ENCODE measurements at regions not wholly inside any gene's neighbourhood (a gene's known extent, or its start where the extent isn't known, plus 50 kb on each side); places are given as distances from the start of the nearest gene placed in this dataset.
A peak's percentile ranks its signal among the peaks of the same experiment; 100 is the strongest.

DNA sequence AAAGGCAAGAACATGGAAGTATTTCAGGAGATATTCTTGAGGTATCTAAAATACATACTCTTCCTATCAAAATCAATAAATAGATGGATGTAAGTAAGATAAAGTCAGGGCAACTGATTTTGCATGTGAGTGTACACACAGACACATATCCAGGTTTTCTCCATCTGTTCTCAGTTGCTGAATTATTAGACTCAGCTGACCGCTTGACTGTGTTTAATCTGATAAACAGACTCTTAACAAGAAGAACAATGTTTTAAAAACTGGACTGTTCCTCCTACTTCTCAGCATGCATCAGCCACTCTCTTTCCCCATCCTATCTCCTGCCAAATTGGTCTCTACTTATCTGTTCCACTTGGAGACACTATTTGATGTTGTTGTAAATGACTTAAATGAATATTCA is 73.5 kb downstream of the GOLGA8G start:
- no peaks in the 10 kb centered on the region for H3K9me3 ChIP-seq (replicated peaks; ENCODE audit: control insufficient read depth, insufficient read depth, low read depth, low read length)
- FAIRE-seq (no peak), ATAC-seq (no peak), DNase-seq (ENCODE audit: extremely low read depth in 1 of 4, low spot score in 3 of 4) (no peak)
- no peak overlapping the region for H3K4me2 ChIP-seq (ENCODE audit: insufficient read depth, low read length)
- no peaks in the 10 kb centered on the region for H3K27me3 ChIP-seq (ENCODE audit: control insufficient read depth in 2 of 2, insufficient read depth in 2 of 2, low read length in 2 of 2)
- in situ Hi-C loops (cut with MboI) (no loop called here), intact Hi-C loops (cut with micrococcal nuclease) (no loop called here)
- H3K36me3 ChIP-seq (ENCODE audit: control insufficient read depth, insufficient read depth, low read length) = no peaks in the 10 kb centered on the region
- WGBS (ENCODE audit: insufficient coverage, low coverage, missing lambda C conversion rate) = 29% methylated on average over 1 of the region's 1 CpG
- no peak overlapping the region for H3K4me3 ChIP-seq
- H2AFZ ChIP-seq (ENCODE audit: low read depth, low read length) = 0 out of 2 replicates have a peak overlapping the region, but pooled peaks have one; percentile 8
- H3K9me1 ChIP-seq (ENCODE audit: control insufficient read depth, insufficient read depth, low read length) = no peaks in the 10 kb centered on the region
- ChIA-PET POLR2A (no interaction called here), CTCF (ENCODE audit: low intra/inter-chr PET ratio) (no interaction called here)
- no peak overlapping the region for H3K27ac ChIP-seq (ENCODE audit: extremely low read depth, low read depth, low read length)
- no TSS peak for BruUV-seq (replicated peaks)
- TF ChIP-seq TAL1 (IDR thresholded peaks at IDR 0.05) (no peak), ZBTB8A (IDR thresholded peaks at IDR 0.05; ENCODE audit: partially characterized antibody) (no peak), SRSF1 (IDR thresholded peaks at IDR 0.05; ENCODE audit: low read depth, low read length) (no peak), KDM4B (IDR thresholded peaks at IDR 0.05; ENCODE audit: borderline replicate concordance in 2 of 2, low read depth in 1 of 2) (no peak), ZNF408 (CRISPR knock-in tag; IDR thresholded peaks at IDR 0.05; ENCODE audit: low read depth) (no peak), NCOR1 (IDR thresholded peaks at IDR 0.05) (no peak), MECOM (CRISPR knock-in tag; IDR thresholded peaks at IDR 0.05) (no peak), EWSR1 (IDR thresholded peaks at IDR 0.05; ENCODE audit: borderline replicate concordance, low read depth, partially characterized antibody) (no peak), RAD21 (CRISPR knock-in tag; conservative IDR thresholded peaks at IDR 0.05 in 1 of 2, IDR thresholded peaks at IDR 0.05 in 1 of 2) (no peak)
- TF ChIP-seq, protein P1, sequence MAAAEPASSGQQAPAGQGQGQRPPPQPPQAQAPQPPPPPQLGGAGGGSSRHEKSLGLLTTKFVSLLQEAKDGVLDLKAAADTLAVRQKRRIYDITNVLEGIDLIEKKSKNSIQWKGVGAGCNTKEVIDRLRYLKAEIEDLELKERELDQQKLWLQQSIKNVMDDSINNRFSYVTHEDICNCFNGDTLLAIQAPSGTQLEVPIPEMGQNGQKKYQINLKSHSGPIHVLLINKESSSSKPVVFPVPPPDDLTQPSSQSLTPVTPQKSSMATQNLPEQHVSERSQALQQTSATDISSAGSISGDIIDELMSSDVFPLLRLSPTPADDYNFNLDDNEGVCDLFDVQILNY (CRISPR knock-in tag; IDR thresholded peaks at IDR 0.05) = no peak
- no peaks in the 10 kb centered on the region for H3K79me2 ChIP-seq (ENCODE audit: control insufficient read depth, insufficient read depth, low read length)
- H4K20me1 ChIP-seq (replicated peaks; ENCODE audit: control insufficient read depth, insufficient read depth, low read length) = no peaks in the 10 kb centered on the region
- H3K9ac ChIP-seq (ENCODE audit: insufficient read depth in 1 of 2, low read depth in 2 of 2, low read length in 2 of 2) = no peak overlapping the region
- H3K4me1 ChIP-seq (replicated peaks in 1 of 2; ENCODE audit: control insufficient read depth in 2 of 2, insufficient read depth in 2 of 2, low read length in 2 of 2) = no peaks in the 10 kb centered on the region; a peak in 1 of 5 replicates
